ENCODE measurements at regions not wholly inside any gene's neighbourhood (a gene's known extent, or its start where the extent isn't known, plus 50 kb on each side); places are given as distances from the start of the nearest gene placed in this dataset.

- no peak overlapping the region for H3K4me3 ChIP-seq (replicated peaks; ENCODE audit: low read depth, low read length)
- no peak for TF ChIP-seq CTCF (IDR thresholded peaks at IDR 0.05; ENCODE audit: low read length, missing control alignments)
- no peak for DNase-seq (ENCODE audit: low read depth)
Observed at GRCh38 chr3:5331567-5332269, 144.2 kb downstream of the EDEM1 start.

GRCh38 chr3:5332270-5332956, 144.9 kb downstream of the EDEM1 start:
- no peak for TF ChIP-seq CTCF (IDR thresholded peaks at IDR 0.05; ENCODE audit: low read length, missing control alignments)
- DNase-seq (ENCODE audit: low read depth): no peak
- H3K4me3 ChIP-seq (replicated peaks; ENCODE audit: low read depth, low read length): no peak overlapping the region

GRCh38 chr3:5339967-5340535, 152.5 kb downstream of the EDEM1 start:
- no peak overlapping the region for H3K4me3 ChIP-seq (replicated peaks; ENCODE audit: low read depth, low read length)
- TF ChIP-seq CTCF (IDR thresholded peaks at IDR 0.05; ENCODE audit: low read length, missing control alignments): no peak
- no peak for DNase-seq (ENCODE audit: low read depth)

- no peak overlapping the region for H3K4me3 ChIP-seq (replicated peaks; ENCODE audit: low read depth, low read length)
- TF ChIP-seq CTCF (IDR thresholded peaks at IDR 0.05; ENCODE audit: low read length, missing control alignments): no peak
- DNase-seq (ENCODE audit: low read depth): no peak
Observed at GRCh38 chr3:5341610-5342009, 154.1 kb downstream of the EDEM1 start.

DNA sequence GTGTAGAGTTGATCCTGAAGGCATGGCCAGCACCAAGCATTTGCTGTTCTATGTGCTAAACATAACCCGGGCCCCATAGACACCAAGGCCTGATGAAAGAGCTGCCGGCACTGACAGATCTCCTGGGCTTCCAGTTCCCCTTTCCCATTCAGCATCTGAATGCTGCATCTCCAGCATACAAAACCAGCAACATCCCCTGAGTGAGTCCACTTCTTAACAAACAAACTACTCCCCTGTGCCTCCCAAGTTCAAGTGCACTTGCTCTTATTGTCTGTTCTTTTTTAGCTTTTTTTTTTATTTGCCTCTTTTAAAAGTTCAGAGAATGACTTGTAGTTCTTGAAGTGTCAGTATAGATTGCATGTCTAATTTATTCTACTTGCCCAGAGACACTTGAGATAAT, 156.0 kb downstream of the EDEM1 start:
- no peak for DNase-seq (ENCODE audit: low read depth)
- TF ChIP-seq CTCF (IDR thresholded peaks at IDR 0.05; ENCODE audit: low read length, missing control alignments): no peak
- no peak overlapping the region for H3K4me3 ChIP-seq (replicated peaks; ENCODE audit: low read depth, low read length)

DNA sequence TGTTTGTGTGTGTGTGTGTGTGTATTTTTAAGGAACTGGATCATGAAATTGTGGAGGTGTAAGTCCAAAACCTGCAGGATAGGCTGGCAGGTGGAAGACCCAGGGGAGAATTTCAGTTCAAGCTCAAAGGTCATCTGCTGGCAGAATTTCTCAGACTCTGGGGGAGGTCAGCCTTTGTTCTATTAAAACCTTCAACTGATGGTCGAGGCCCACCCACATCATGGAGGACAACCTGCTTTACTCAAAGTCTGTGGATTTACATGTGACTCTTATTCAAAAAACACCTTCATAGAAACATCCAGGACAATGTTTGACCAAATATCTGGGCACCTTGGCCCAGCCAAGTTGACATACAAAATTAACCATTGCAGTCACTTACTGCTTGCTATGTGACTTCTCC, 157.2 kb downstream of the EDEM1 start:
- TF ChIP-seq CTCF (IDR thresholded peaks at IDR 0.05; ENCODE audit: low read length, missing control alignments): no peak
- no peak overlapping the region for H3K4me3 ChIP-seq (replicated peaks; ENCODE audit: low read depth, low read length)
- DNase-seq (ENCODE audit: low read depth): no peak
